ENCODE measurements at regions not wholly inside any gene's neighbourhood (a gene's known extent, or its start where the extent isn't known, plus 50 kb on each side); places are given as distances from the start of the nearest gene placed in this dataset.

DNA sequence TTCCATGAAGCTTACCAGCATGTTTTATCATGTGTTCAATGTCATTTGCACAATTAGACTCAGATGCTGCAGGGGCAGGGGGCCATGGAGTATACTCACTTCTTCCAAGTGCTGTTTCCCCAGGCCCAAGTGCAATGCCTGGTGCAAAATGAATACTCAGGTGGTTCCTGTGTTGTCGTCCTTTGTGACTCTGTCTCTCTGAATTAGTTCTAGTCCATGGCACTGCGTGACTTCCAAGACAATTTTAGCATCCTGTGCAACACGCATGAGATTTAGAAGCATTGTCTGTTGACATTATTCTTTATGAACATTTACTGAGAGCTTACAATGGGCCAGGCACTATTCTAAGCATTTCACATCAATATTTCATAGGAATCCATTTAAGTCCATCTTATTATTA lies 769.7 kb upstream of the RBFOX1 start:
- no peaks in the 10 kb centered on the region for H3K9me3 ChIP-seq (ENCODE audit: low read length)
- H3K27ac ChIP-seq (ENCODE audit: extremely low read length, insufficient read depth, low read length), result no peak overlapping the region
- H4K20me1 ChIP-seq (ENCODE audit: insufficient read depth, low read length), result no peaks in the 10 kb centered on the region
- no peaks in the 10 kb centered on the region for H3K79me2 ChIP-seq (ENCODE audit: insufficient read depth, low read length)
- FAIRE-seq, result no peak
- ChIA-PET POLR2A (no interaction called here), CTCF (ENCODE audit: low intra/inter-chr PET ratio, low total read pairs) (no interaction called here)
- no peak for ATAC-seq
- in situ Hi-C loops (cut with HindIII; ENCODE audit: extremely low pct_ligation_motif_present, low pct_unique_long_range_greater_than_20kb) (no loop called here), intact Hi-C loops (cut with micrococcal nuclease; ENCODE audit: unreplicated experiment) (no loop called here)
- H3K4me1 ChIP-seq (ENCODE audit: insufficient read depth, low read length), result no peaks in the 10 kb centered on the region
- no peaks in the 10 kb centered on the region; a peak in 1 of 5 replicates for H3K27me3 ChIP-seq (ENCODE audit: control insufficient read depth in 1 of 2, insufficient read depth in 2 of 2, low read length in 2 of 2)
- 18% methylated on average over 3 of the region's 3 CpGs for WGBS (ENCODE audit: low lambda C conversion rate)
- H3K4me2 ChIP-seq (ENCODE audit: low read depth, low read length), result no peak overlapping the region
- no peak overlapping the region for H3K4me3 ChIP-seq (replicated peaks in 1 of 3; ENCODE audit: insufficient read depth in 1 of 3, low read depth in 2 of 3, low read length in 3 of 3)
- no TSS peak for BruUV-seq (replicated peaks)
- H2AFZ ChIP-seq (ENCODE audit: low read length), result no peak overlapping the region
- DNase-seq (ENCODE audit: low spot score), result no peak
- TF ChIP-seq YY1 (IDR thresholded peaks at IDR 0.05; ENCODE audit: insufficient read depth, insufficient replicate concordance, low read depth, low read length) (no peak), SYNCRIP (IDR thresholded peaks at IDR 0.05; ENCODE audit: insufficient read depth, low read depth, low read length) (no peak), CBFB (CRISPR knock-in tag; IDR thresholded peaks at IDR 0.05) (no peak), ZNF484 (CRISPR knock-in tag; IDR thresholded peaks at IDR 0.05; ENCODE audit: borderline replicate concordance, low read depth) (no peak), ZMAT3 (CRISPR knock-in tag; conservative IDR thresholded peaks at IDR 0.05) (no peak), IKZF5 (CRISPR knock-in tag; IDR thresholded peaks at IDR 0.05) (no peak), RFX3 (CRISPR knock-in tag; IDR thresholded peaks at IDR 0.05) (no peak), ZNF232 (CRISPR knock-in tag; IDR thresholded peaks at IDR 0.05; ENCODE audit: borderline replicate concordance) (no peak), IRX3 (CRISPR knock-in tag; IDR thresholded peaks at IDR 0.05; ENCODE audit: borderline replicate concordance, low read depth) (no peak), ELF1 (CRISPR knock-in tag; IDR thresholded peaks at IDR 0.05) (no peak), AKAP8 (CRISPR knock-in tag; IDR thresholded peaks at IDR 0.05) (no peak)
- no peaks in the 10 kb centered on the region for H3K36me3 ChIP-seq (replicated peaks in 1 of 2; ENCODE audit: control insufficient read depth in 1 of 2, insufficient read depth in 2 of 2, low read length in 2 of 2)
- H3K9ac ChIP-seq (ENCODE audit: insufficient read depth, low read depth, low read length), result no peak overlapping the region

Data from HepG2 (cell line).